NCI-H2196 treated with DMSO at 0.1 percent for 48 hours (cell line): ENCODE measurements at regions not wholly inside any gene's neighbourhood (a gene's known extent, or its start where the extent isn't known, plus 50 kb on each side); places are given as distances from the start of the nearest gene placed in this dataset.

Experiments used
- DNase-seq: peaks from one replicate; lab custom pipeline; 2025; ENCODE audit not compliant: unreplicated experiment; lab: John Stamatoyannopoulos, UW

DNA sequence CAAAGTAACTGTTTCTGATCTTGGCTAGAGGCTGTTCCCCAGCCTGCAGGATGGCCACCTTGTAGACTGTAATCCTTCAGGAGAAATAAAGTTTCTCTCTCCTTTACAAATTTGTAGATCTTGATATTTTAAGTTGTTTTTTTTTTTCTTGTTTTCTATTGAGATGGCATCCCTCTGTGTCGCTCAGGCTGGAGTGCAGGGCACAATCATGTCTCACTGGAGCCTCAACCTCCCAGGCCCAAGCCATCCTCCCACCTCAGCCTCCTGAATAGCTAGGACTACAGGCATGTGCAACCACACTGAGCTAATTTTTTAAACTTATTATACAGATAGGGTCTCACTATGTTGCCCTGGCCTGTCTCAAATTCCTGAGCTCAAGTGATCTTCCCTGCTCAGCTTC lies 389.8 kb upstream of the LRRC4C start:
- no peak for DNase-seq

DNA sequence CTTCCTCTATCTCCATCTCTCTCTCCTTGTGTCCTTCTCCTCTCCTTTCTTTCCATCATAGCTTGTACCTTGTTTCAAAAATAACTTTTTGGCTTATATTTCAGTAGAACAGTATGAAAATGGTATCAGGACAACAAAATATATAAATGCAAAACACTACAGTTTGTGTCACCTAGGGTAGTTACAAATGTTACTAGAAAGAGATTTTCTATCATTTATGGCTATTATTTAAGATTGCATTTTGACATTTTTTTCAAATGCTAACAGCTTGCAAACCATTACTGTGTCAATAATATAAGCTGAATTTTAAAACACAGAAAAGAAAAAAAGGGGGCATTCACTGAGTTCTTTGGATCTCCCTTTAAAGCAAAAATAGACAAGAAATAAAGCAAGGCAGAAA lies 392.3 kb upstream of the LRRC4C start:
- no peak for DNase-seq

DNA sequence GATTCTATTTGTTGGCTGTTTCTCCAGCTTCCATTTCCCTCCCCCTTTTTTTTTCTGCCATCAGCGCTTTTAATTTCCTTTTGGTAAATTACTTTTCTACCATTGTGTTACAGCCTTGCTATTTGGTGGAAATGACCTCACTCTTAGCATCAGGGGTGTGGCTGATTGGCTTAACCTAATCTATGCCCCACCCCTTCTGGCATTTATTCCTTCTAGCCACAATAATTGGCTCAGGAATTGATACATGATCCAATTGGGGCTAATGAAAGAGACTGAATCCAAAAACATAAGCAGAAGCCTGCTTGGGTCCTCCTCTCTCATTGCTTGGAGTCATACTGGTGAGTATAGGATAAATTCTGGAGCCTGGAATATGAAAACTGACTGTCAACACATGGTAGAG lies 402.4 kb upstream of the LRRC4C start:
- DNase-seq = no peak

DNA sequence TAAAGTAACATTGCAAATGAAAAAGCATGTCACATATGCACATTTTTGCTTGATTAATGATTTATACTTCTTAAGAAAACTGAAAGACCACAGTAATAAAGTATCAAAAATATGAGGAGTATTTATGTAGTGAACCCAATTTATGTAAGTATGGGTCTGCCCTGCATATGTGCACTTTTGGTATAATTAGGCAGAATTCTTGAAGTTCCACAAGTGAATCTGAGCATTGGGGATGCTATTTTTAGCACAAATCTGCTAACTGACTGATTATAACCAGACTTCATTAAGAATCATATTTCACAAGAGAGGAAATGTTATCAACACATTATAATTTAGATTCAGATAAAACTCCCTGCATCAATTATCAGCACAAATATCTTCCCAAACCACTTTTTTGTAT lies 407.1 kb upstream of the LRRC4C start:
- no peak for DNase-seq

DNA sequence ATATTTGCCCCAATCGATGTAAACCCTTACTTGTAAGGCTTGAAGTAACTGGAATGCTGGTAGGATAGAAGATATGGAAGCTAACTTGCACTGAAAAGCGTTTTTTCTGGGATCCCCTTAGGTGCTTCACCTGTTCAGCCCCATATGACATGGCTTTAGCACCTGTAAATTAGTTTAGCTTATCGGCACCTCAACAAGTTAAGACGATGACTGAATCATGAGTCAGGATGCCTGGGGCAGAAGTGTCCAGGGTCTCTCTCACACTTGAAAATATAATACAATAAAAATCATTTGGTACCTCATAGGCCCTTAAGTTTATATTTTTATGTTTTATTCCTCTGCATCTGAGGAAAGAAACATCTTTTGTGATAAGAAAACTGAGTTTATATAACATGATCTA lies 409.2 kb upstream of the LRRC4C start:
- DNase-seq = no peak

DNA sequence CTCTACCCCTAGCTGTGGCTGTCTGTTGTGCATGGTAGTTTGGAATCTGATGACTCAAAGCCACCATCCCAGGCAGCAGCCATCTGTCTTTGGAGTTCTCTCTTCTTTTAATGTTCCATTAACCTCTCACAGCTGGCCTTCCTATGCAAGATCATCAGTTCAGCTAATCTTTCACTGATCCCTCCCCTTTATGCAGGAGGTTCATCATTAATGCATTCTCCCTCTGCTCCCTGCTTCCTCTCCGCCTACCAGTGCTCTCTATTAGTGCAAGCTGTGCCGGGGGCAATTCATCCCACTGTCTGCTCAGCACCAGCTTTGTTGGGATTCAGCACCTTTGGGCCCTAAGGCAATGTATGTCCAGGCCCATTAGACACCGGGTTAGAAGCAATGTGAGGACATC lies 413.0 kb upstream of the LRRC4C start:
- no peak for DNase-seq

DNA sequence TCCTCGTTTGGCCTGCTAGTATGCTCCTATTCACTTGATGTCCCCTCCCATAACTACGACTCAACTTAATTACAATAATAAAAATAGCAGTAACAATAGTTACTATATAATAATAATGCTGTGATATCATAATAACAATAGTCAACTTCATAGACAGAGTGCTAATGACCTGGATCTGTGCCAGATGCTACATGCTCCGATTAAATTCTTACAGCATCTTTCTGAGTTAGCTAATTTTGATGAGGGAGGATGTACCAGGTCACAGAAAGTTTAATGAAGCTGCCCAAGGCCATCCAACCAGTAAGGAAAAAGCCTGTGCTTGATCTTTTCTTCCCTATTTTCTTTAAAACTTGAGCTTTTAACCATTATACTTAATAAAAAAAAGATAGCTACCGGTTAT lies 413.4 kb upstream of the LRRC4C start:
- no peak for DNase-seq

DNA sequence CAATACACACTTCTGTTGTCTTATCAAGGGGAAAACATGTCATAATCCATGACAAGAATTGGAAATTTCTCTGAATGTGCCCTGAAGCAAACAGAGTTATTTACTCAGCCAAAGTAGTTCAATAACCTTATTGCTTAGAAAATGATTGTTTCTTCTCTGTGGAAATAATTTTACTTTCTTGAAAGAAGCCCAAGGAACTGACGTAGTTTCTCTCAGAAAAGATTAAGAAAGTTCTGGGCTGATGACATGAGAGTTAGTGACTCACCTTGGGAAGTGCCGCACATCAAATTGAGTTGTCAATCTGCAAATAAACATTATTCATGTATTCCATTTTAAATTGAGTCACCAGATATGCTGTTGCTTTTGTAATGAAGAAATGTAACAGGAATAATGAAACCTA lies 418.6 kb upstream of the LRRC4C start:
- no peak for DNase-seq

DNA sequence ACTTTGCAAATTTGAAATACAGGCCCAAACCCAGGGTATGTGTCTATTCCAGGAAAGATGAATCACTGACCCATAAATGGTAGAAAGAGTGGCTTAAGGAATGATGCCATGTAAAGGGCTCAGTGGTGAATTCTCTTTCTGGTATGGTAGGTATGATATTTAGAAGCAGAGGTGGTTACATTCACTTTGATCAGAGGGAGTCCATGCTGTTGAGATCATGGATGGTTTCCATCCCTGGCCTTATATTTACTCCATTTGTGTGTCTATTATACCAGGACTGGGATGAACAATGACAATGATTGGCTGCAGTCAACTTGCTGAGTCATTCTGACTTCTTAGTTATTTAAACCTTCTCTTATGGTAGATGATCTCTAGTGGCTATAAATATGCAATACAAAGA lies 419.8 kb upstream of the LRRC4C start:
- no peak for DNase-seq

DNA sequence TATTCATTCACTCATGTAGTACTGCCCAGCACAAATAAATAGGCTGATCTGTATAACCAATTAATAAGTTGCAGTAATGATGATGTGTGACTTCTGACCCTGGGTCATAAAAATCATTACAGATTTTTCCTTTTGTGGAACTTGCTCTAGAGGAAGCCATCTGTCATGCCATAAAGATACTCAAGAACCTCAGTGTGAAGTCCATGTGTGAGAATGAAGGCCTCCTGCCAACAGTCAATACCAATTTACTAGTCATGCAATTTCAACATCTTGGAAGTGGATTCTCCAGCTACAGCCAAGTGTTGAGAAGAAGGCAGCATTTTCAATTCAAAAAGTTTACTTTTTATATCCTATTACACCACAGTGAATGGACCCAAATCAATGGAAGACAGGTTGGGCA lies 435.6 kb upstream of the LRRC4C start:
- no peak for DNase-seq

DNA sequence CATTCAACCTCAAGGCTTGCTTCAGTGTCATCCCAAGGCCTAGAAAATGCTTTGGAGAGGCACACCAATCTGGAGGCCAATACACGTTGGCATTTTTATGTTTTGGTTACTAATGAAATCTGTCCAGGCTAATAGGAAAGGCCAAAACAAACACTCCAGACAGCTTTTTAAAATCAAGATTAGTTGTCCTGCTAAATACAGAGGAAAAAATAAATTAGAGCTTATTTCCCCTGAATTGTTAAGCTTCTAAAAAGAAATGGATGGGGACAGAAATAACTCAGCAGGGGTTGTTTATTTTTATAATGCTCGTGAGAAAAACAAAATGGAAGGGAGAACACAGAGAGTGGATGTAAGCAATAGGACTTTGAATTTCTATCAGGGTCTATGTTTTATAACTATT lies 438.5 kb upstream of the LRRC4C start:
- no peak for DNase-seq

DNA sequence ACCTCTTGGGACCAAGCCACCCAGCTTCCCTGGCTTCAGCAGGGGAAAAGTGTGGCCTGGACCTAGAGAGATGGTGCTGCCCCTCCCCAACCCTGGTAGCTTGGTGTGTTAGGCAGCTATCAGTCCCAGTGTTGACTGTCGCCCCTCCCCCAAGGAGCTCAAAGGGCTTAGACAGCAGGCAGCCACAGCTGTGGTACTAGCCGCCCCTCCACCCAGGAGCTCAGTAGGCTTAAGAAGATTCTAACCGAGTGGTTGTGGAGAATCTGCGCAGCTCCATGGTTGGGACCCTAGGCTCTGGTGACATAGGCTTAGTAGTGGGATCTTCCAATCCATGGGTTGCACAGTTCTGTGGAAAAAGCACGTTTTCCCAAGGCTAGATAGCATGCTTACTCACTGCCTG lies 458.4 kb upstream of the LRRC4C start:
- DNase-seq = no peak

DNA sequence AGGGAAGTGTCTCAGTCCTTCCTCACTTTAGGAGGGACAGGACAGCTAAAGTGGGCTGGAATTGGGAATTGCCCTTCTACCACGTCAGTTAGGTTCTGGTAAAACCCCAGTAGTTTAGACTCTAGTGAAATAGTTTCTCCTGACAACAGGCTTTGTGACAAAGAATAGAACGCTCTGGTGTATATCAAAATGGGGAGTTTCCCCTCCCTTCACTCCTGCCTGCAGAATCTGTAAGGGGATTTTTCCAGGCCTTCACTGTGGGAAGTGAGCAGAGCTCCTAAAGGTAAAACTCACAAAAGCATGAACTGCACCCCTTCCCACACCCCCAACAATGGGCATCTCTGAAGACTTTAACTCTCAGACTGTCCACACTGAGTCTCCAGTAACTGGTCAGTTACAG lies 460.9 kb upstream of the LRRC4C start:
- no peak for DNase-seq

DNA sequence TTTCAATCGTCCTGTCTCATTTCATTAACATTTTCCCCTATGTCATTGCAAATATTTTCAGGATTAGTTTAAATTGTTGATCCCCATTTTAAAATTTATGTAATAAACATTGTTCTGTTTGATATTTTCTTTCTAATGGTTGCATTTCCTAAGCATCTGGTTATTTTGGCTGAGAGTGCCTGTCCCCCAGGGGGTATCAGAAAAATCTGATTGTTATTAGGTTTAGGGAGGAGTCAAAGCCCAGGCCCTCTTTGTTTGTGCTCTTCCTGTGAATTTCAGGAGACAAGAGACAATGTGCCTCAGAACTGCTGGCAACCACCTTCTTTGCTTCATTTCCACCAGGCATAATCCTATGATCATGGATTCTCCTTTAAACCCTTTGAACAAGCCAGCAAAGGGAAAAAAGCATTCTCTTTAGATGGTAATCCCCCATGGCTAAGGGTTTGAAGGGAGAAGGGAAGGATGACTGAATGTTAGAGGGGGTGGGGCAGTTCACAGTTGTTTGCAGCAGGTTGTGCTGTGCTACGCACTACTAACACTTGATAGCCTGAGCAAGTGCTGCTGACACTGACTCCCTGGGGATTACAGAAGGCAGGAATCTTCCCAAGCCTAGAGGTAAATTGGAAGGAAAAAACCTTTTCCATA lies 462.4 kb upstream of the LRRC4C start:
- DNase-seq = no peak

DNA sequence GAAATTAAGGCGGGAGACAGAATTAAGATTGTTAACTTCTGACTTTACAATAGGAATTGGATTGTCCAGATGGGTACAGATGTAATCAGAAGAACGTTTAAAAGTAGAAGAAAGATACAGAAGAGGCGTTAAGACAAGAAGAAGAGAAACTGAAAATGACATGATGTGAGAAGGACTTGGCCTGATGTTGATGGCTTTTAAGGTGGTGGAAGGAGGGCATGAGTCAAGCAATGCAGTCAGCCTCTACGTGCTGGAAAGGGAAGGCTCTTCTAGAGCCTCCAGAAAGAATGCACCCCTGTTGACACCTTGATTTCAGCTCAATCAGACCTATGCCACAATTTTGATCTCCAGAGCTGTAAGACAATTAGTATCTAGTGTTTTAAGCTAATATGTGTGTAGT lies 466.9 kb upstream of the LRRC4C start:
- DNase-seq = no peak

DNA sequence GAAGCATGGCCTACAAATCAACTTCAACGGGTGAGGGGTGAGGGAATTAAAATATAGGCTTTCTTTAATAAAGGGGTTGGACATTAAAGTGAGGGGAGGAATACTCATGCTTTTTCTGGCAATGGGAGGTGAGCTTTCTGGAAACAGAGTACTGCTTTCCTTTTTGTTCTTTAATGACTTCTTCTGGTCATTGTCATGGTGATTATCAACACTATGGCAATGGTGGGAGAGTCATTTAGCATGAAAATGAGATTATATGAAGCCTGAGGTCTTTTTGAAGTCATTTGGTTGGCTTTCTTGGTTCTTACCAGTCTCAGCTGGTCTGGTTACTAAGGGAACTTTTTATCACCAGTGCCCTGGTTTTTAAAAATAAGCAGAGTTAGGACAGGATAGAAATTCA lies 475.8 kb upstream of the LRRC4C start:
- DNase-seq = no peak

DNA sequence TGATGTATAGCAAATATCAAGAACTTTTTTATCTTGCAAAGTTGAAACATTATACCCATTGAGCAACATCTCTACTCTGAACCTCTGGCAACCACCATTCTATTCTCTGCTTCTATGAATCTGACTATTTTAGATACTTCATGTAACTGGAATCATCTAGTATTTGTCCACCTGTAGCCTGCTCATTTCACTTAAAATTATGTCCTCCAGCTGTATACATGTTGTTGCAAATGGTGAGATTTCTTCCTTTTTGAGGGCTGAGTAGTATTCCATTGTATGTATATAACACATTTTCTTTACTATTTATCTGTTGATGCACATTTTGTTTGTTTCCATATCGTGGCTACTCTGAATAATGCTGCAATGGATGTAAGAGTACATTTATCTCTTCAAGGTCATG lies 476.3 kb upstream of the LRRC4C start:
- DNase-seq = no peak

DNA sequence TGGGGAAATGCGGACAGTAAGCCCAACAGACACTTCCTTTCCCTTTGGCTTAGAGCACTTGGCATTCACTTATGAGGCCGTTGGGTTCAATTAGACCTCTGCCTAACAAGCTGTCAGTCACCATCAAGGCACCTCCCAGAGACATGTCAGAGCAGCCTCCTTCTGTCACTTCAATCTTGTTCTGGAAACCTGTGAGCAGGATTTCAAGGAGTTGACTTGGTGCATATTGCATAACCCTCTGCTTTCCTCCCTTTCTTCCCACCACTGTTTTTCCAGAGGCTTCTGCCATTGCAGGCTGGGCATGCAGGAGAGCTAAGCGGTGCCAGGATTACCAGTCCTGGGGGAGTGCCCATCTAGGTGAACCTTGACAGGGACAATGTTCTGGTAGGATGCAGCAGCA lies 484.2 kb upstream of the LRRC4C start:
- DNase-seq = no peak

DNA sequence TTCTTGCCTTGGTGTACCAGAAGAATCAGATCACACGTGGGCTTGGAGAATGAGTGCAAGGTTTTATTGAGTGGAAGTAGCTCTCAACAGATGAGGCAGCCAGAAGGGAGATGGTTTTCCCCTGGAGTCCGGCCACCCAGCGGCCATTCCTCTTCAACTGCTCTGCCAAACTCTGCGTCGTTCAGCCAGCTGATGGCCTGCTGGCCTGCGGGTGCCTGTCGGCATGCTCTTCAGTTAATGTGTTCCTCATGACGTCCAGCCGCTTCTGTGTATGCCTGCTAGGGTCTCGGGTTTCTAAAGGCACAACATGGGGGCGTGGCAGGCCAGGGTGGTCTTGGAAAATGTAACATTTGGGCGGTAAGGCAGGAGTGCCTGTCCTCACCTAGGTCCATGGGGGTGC lies 487.9 kb upstream of the LRRC4C start:
- no peak for DNase-seq

DNA sequence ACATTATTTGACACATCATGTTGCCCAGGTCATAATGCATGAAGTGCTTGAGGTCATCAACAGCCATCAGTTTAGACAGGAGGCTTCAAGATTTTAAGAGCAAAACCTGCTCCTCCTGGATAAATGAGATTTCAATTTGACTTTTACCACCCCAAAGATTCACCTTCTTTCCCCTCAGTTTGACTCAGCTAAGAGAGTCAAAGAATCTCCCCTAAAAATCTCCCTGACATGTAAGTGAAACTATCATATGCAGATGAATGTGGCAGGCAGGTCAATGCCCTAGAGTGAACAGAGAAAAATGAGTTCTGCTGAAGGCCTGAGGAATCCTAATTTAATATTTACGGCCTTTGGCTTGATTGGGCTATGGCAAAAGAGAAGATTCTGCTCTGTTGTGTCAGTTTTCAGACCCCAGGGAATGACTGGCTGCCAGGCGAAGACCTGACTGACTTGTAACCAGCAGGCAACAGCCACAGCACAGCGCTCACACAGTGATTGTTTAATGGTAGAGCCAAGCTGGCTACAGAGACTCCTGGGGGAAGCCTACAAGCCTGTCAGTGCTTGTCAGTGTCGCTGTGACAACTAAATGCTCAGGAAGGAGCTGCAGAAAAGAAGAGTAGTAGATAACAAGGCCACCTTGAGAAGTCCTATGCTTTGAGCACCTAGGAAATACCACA lies 491.2 kb upstream of the LRRC4C start:
- DNase-seq = no peak

DNA sequence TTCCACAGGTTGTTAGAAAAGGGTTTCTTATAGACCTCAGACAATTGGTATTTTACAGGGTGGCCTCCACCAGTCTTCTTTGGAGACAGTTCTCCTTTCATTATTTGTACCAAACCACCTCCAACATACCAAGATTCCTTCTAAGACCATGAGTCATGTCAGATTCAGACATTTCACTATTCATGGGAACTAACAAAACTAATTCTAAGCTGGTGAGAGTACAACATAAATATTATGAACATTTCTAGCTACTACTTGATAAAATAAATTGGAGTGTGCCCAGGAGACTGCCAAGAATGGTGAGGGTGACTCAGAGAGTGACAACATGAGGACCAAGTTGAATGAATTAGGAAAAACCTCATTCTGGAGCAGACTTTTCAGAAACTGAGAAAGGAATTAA lies 494.6 kb upstream of the LRRC4C start:
- no peak for DNase-seq

DNA sequence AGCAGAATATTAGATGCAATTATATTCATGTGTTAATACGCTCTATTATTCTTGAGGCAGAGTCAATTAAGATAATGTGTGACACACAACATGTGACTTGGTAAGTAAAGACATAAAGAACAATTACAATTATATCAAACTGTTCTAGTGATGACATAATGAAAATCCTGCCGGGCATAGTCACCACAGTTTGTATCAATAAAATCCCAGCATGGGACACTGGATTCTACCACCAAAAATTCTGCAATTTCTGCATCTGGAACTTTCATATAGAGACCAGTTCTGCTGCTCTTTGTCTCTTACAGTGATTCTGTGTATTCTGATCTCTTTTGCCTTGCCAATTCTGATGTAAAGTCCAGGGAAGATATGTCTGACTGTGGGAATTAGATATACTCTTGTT lies 495.6 kb upstream of the LRRC4C start:
- no peak for DNase-seq
